Panc1 (cell line): ENCODE measurements at regions not wholly inside any gene's neighbourhood (a gene's known extent, or its start where the extent isn't known, plus 50 kb on each side); places are given as distances from the start of the nearest gene placed in this dataset.

Source experiments
- ATAC-seq: fragments of 200-7000 bp; cut with Tn5 transposase; 2 replicates; pipeline ENCODE4 v1.9.1; 2020; ENCODE audit warnings: mild to moderate bottlenecking, moderate library complexity
- BruUV-seq: library from RNA; stranded (reverse); fragments of 400-500 nt; replicated peaks from 2 replicates; lab custom pipeline; 2021; lab: Mats Ljungman, UMichigan
- CTCF ChIA-PET: fragments of 300-600 bp; sonication (Branson Sonifier 250); formaldehyde crosslinking; loops from one replicate; lab custom pipeline; 2022; ENCODE audit warnings: antibody characterized with exemption; lab: Charles Lee
- POLR2A ChIA-PET: fragments of 300-600 bp; sonication (Branson Sonifier 250); formaldehyde crosslinking; loops from one replicate; lab custom pipeline; 2022; ENCODE audit warnings: antibody characterized with exemption; lab: Charles Lee
- DNase-seq: peaks from one replicate; pipeline ENCODE4 v3.0.0-alpha.2; 2010; ENCODE audit warnings: low read depth, low spot score
- H3K27ac ChIP-seq: 2 replicates; pipeline ENCODE4 v1.5.1; 2011; ENCODE audit warnings: mild to moderate bottlenecking, low read length, inconsistent platforms
- H3K27me3 ChIP-seq: fragments of 200-500 bp; sonication (Bioruptor generic); 2 replicates; pipeline ENCODE4 v1.6.0; 2014; ENCODE audit warnings: low read length, inconsistent platforms; ENCODE audit not compliant: control insufficient read depth, insufficient read depth
- H3K36me3 ChIP-seq: fragments of 200-500 bp; sonication (Bioruptor generic); 2 replicates; pipeline ENCODE4 v1.5.1; 2014; ENCODE audit warnings: inconsistent platforms, mild to moderate bottlenecking, low read length, moderate library complexity; ENCODE audit not compliant: control insufficient read depth, insufficient read depth
- H3K4me1 ChIP-seq: 2 replicates; pipeline ENCODE4 v1.5.1; 2011; ENCODE audit warnings: inconsistent platforms, mild to moderate bottlenecking, low read length, moderate library complexity; ENCODE audit not compliant: control insufficient read depth, insufficient read depth
- H3K4me3 ChIP-seq, 2 experiments: 2 replicates each; pipeline ENCODE4 v1.5.1; 2011 to 2012; ENCODE audit warnings: low read depth in 2 of 2, low read length in 2 of 2, mild to moderate bottlenecking in 2 of 2, inconsistent platforms in 1 of 2, moderate library complexity in 1 of 2
- H3K9me3 ChIP-seq: fragments of 200-500 bp; sonication (Bioruptor generic); 2 replicates; pipeline ENCODE4 v1.5.1; 2014; ENCODE audit warnings: low read depth, mild to moderate bottlenecking, inconsistent platforms, low read length, moderate library complexity; ENCODE audit not compliant: control insufficient read depth, insufficient read depth
- POLR2AphosphoS5 ChIP-seq: IDR thresholded peaks from 2 replicates; pipeline ENCODE4 v1.6.1; 2012; ENCODE audit warnings: mild to moderate bottlenecking, low read depth, low read length, moderate library complexity
- SIN3A ChIP-seq: IDR thresholded peaks from 2 replicates; pipeline ENCODE4 v1.6.1; 2012; ENCODE audit warnings: low read depth, mild to moderate bottlenecking, low read length, moderate library complexity, borderline replicate concordance; ENCODE audit not compliant: insufficient read depth
- TCF7L2 ChIP-seq: IDR thresholded peaks from 2 replicates; pipeline ENCODE4 v1.6.1; 2011; ENCODE audit warnings: mild to moderate bottlenecking, low read depth, low read length, inconsistent platforms
- in situ Hi-C: cut with HindIII; loops from 2 replicates; pipeline ENCODE4 v1.10.0; 2016; ENCODE audit warnings: low sequenced_read_pairs, low pct_unique_long_range_greater_than_20kb
- intact Hi-C: fragments of 100-400 bp; cut with micrococcal nuclease; formaldehyde crosslinking; loops from one replicate; pipeline ENCODE4 v1.10.0; 2022; ENCODE audit not compliant: unreplicated experiment
- TF ChIP-seq, protein P1 (sequence below), 2 experiments: IDR thresholded peaks; 2 replicates each; pipeline ENCODE4 v1.6.1; 2011 to 2012; ENCODE audit warnings: low read depth in 2 of 2, control low read depth in 1 of 2, low read length in 1 of 2, mild to moderate bottlenecking in 1 of 2, moderate library complexity in 1 of 2; ENCODE audit not compliant: insufficient read depth in 1 of 2
- TF ChIP-seq, protein P2 (sequence below): fragments of 450-650 bp; IDR thresholded peaks from 2 replicates; pipeline ENCODE4 v1.5.1; 2017; ENCODE audit warnings: mild to moderate bottlenecking

DNA sequence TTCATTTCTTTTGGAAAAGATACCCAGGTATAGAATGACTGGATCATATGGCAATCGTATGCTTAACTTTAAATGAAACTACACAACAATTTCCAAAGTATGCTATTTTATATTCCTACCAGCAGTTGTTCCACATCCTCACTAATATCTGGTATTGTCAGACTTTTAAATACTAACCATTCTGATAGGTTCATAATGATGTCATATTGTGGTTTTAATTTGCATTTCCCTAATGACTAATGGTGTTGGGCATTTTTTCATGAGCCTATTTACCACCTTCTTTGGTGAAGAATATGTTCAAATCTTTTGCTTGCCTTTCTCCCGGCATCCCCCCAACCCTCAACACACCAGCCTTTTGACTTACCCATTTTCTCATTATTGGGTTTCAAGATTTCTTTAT is 96.2 kb upstream of the HMGN3 start:
- no peaks in the 10 kb centered on the region for H3K36me3 ChIP-seq
- no peaks in the 10 kb centered on the region for H3K4me1 ChIP-seq
- ChIA-PET CTCF (no interaction called here), POLR2A (no interaction called here)
- in situ Hi-C loops (no loop called here), intact Hi-C loops (no loop called here)
- DNase-seq = no peak
- no peaks in the 10 kb centered on the region for H3K27me3 ChIP-seq
- no peak for ATAC-seq
- BruUV-seq = no TSS peak
- no peak overlapping the region for H3K4me3 ChIP-seq
- no peaks in the 10 kb centered on the region for H3K9me3 ChIP-seq
- no peak overlapping the region for H3K27ac ChIP-seq
- TF ChIP-seq POLR2AphosphoS5 (no peak), TCF7L2 (no peak), SIN3A (no peak)
- TF ChIP-seq, protein P1, sequence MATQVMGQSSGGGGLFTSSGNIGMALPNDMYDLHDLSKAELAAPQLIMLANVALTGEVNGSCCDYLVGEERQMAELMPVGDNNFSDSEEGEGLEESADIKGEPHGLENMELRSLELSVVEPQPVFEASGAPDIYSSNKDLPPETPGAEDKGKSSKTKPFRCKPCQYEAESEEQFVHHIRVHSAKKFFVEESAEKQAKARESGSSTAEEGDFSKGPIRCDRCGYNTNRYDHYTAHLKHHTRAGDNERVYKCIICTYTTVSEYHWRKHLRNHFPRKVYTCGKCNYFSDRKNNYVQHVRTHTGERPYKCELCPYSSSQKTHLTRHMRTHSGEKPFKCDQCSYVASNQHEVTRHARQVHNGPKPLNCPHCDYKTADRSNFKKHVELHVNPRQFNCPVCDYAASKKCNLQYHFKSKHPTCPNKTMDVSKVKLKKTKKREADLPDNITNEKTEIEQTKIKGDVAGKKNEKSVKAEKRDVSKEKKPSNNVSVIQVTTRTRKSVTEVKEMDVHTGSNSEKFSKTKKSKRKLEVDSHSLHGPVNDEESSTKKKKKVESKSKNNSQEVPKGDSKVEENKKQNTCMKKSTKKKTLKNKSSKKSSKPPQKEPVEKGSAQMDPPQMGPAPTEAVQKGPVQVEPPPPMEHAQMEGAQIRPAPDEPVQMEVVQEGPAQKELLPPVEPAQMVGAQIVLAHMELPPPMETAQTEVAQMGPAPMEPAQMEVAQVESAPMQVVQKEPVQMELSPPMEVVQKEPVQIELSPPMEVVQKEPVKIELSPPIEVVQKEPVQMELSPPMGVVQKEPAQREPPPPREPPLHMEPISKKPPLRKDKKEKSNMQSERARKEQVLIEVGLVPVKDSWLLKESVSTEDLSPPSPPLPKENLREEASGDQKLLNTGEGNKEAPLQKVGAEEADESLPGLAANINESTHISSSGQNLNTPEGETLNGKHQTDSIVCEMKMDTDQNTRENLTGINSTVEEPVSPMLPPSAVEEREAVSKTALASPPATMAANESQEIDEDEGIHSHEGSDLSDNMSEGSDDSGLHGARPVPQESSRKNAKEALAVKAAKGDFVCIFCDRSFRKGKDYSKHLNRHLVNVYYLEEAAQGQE (IDR thresholded peaks at IDR 0.05; ENCODE audit: insufficient read depth in 1 of 2, low read depth in 2 of 2, low read length in 1 of 2) = no peak
- TF ChIP-seq, protein P2, sequence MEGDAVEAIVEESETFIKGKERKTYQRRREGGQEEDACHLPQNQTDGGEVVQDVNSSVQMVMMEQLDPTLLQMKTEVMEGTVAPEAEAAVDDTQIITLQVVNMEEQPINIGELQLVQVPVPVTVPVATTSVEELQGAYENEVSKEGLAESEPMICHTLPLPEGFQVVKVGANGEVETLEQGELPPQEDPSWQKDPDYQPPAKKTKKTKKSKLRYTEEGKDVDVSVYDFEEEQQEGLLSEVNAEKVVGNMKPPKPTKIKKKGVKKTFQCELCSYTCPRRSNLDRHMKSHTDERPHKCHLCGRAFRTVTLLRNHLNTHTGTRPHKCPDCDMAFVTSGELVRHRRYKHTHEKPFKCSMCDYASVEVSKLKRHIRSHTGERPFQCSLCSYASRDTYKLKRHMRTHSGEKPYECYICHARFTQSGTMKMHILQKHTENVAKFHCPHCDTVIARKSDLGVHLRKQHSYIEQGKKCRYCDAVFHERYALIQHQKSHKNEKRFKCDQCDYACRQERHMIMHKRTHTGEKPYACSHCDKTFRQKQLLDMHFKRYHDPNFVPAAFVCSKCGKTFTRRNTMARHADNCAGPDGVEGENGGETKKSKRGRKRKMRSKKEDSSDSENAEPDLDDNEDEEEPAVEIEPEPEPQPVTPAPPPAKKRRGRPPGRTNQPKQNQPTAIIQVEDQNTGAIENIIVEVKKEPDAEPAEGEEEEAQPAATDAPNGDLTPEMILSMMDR = no peak

DNA sequence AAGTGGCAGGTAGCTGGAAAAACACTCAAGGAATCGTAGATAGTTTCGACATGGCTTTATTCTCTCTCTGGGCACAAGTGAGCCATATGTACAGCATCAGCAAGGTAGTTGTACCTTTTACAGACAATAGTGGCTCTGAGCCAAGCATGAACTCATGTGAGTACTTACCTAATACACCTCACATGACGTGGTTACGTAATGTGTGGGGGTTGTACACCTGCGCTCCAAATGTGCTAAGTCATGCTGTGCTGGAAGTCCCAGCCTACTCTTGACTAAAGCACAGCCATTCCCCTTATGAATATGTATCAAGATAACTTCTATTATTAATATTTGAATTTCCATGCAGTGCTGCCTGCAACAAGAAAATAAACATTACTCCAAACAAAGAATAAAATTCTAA is 78.8 kb upstream of the HMGN3 start:
- TF ChIP-seq, protein P1 (IDR thresholded peaks at IDR 0.05; ENCODE audit: insufficient read depth in 1 of 2, low read depth in 2 of 2, low read length in 1 of 2) = no peak
- TF ChIP-seq, protein P2 = no peak
- TF ChIP-seq POLR2AphosphoS5 (no peak), SIN3A (no peak), TCF7L2 (no peak)
- intact Hi-C loops (no loop called here), in situ Hi-C loops (no loop called here)
- Histone ChIP-seq H3K27ac (no peak overlapping the region), H3K36me3 (no peaks in the 10 kb centered on the region), H3K9me3 (no peaks in the 10 kb centered on the region), H3K27me3 (no peaks in the 10 kb centered on the region), H3K4me3 (no peak overlapping the region), H3K4me1 (no peaks in the 10 kb centered on the region)
- ATAC-seq = no peak
- no peak for DNase-seq
- CTCF ChIA-PET = no interaction called here
- no TSS peak for BruUV-seq
- POLR2A ChIA-PET = no interaction called here
